HT1080 (cell line): ENCODE measurements at regions not wholly inside any gene's neighbourhood (a gene's known extent, or its start where the extent isn't known, plus 50 kb on each side); places are given as distances from the start of the nearest gene placed in this dataset.
"Not testable (repeated sequence)": the region's sequence is repeated elsewhere in the genome, so short reads cannot be mapped to it uniquely, and the experiment has no call there.

ENCODE experiments used
- DNase-seq: peaks from one replicate; pipeline ENCODE4 v3.0.0-alpha.2; 2015; ENCODE audit warnings: low read depth

GRCh38 chr4:133372699-133373098, 223.6 kb downstream of the PCDH10 start:
- no peak for DNase-seq

- DNase-seq = no peak
Observed at GRCh38 chr4:133355633-133356032, 206.5 kb downstream of the PCDH10 start.

- DNase-seq = no peak
Observed at GRCh38 chr4:133347409-133347808, 198.3 kb downstream of the PCDH10 start.

- DNase-seq = no peak
Observed at GRCh38 chr4:133324491-133324890, 175.4 kb downstream of the PCDH10 start.

GRCh38 chr4:133323670-133324069, 174.6 kb downstream of the PCDH10 start:
- DNase-seq = no peak

GRCh38 chr4:133320576-133321170, 171.6 kb downstream of the PCDH10 start:
- peak; percentile 38 for DNase-seq

GRCh38 chr4:133316909-133317308, 167.8 kb downstream of the PCDH10 start:
- DNase-seq = peak; percentile 7

- DNase-seq = no peak
Observed at GRCh38 chr4:133314991-133315390, 165.9 kb downstream of the PCDH10 start.

GRCh38 chr4:133287396-133287795, 138.3 kb downstream of the PCDH10 start:
- no peak for DNase-seq

- DNase-seq = no peak
Observed at GRCh38 chr4:133278591-133278990, 129.5 kb downstream of the PCDH10 start.

- not testable (repeated sequence) for DNase-seq
Observed at GRCh38 chr4:133277940-133278339, 128.8 kb downstream of the PCDH10 start.

GRCh38 chr4:133275246-133275645, 126.2 kb downstream of the PCDH10 start:
- no peak for DNase-seq

- DNase-seq = no peak
Observed at GRCh38 chr4:133273401-133273800, 124.3 kb downstream of the PCDH10 start.

GRCh38 chr4:133270021-133270570, 121.0 kb downstream of the PCDH10 start:
- DNase-seq = no peak

GRCh38 chr4:133268205-133268604, 119.1 kb downstream of the PCDH10 start:
- no peak for DNase-seq

GRCh38 chr4:133267506-133267905, 118.4 kb downstream of the PCDH10 start:
- DNase-seq = not testable (repeated sequence)

GRCh38 chr4:133266966-133267365, 117.9 kb downstream of the PCDH10 start:
- not testable (repeated sequence) for DNase-seq

GRCh38 chr4:133264251-133264650, 115.2 kb downstream of the PCDH10 start:
- not testable (repeated sequence) for DNase-seq

GRCh38 chr4:133263104-133263503, 114.0 kb downstream of the PCDH10 start:
- DNase-seq = no peak

- no peak for DNase-seq
Observed at GRCh38 chr4:133247861-133248260, 98.8 kb downstream of the PCDH10 start.

GRCh38 chr4:133245226-133245625, 96.1 kb downstream of the PCDH10 start:
- DNase-seq = no peak
